IMR-90 (cell line): ENCODE measurements at regions not wholly inside any gene's neighbourhood (a gene's known extent, or its start where the extent isn't known, plus 50 kb on each side); places are given as distances from the start of the nearest gene placed in this dataset.

Experiments used
- BHLHE40 ChIP-seq: fragments of 150-350 bp; IDR thresholded peaks from 2 replicates; pipeline ENCODE4 v1.6.1; 2016; ENCODE audit warnings: mild to moderate bottlenecking, low read depth, low read length
- CEBPB ChIP-seq: IDR thresholded peaks from 2 replicates; pipeline ENCODE4 v1.6.1; 2012; ENCODE audit warnings: low read depth, low read length, improper control_type of control experiment
- FOS ChIP-seq: fragments of 150-350 bp; IDR thresholded peaks from 2 replicates; pipeline ENCODE4 v1.6.1; 2016; ENCODE audit warnings: low read depth, low read length
- MAFK ChIP-seq: IDR thresholded peaks from 2 replicates; pipeline ENCODE4 v1.6.1; 2012; ENCODE audit warnings: low read depth, low read length, improper control_type of control experiment
- MAZ ChIP-seq: IDR thresholded peaks from 2 replicates; pipeline ENCODE4 v1.6.1; 2012; ENCODE audit warnings: low read depth, mild to moderate bottlenecking, low read length, improper control_type of control experiment, moderate library complexity, borderline replicate concordance
- POLR2A ChIP-seq: IDR thresholded peaks from 2 replicates; pipeline ENCODE4 v1.6.1; 2012; ENCODE audit warnings: mild to moderate bottlenecking, low read depth, low read length
- RCOR1 ChIP-seq: IDR thresholded peaks from 2 replicates; pipeline ENCODE4 v1.6.1; 2012; ENCODE audit warnings: mild to moderate bottlenecking, low read length, improper control_type of control experiment; ENCODE audit not compliant: insufficient replicate concordance
- RFX5 ChIP-seq: IDR thresholded peaks from 2 replicates; pipeline ENCODE4 v1.8.0; 2012; ENCODE audit warnings: low read depth, mild to moderate bottlenecking, low read length, moderate library complexity
- USF2 ChIP-seq: fragments of 150-350 bp; IDR thresholded peaks from 2 replicates; pipeline ENCODE4 v1.6.1; 2017; ENCODE audit warnings: mild to moderate bottlenecking, antibody characterized with exemption, low read length, low read depth
- TF ChIP-seq, protein P1 (sequence below): conservative IDR thresholded peaks from 2 replicates; pipeline ENCODE4 v1.5.1; 2012; ENCODE audit warnings: mild to moderate bottlenecking, low read depth, low read length, improper control_type of control experiment

DNA sequence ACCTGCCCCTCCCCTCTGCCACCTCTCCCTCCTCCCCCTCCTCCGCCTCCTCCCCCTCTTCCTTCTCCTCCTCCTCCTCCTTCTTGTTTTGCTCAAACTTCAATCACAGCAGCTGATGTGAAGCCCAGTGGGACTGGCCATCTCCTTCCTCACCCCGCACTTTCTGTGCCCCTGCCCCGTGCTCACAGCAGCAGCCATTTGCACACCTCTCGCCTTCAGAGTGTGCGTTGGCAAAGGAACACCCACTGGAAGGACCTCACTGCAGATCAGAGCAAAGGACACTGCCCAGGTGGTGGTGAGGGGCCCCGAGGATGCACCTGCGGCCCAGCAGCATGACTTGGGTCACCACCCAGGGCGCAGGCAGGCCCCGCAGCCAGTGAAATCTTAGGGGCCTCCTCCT is 98.8 kb downstream of the SOX1 start:
- TF ChIP-seq USF2 (no peak), RFX5 (no peak), MAFK (no peak), BHLHE40 (no peak), CEBPB (no peak), RCOR1 (no peak), POLR2A (no peak), FOS (no peak), MAZ (no peak)
- TF ChIP-seq, protein P1, sequence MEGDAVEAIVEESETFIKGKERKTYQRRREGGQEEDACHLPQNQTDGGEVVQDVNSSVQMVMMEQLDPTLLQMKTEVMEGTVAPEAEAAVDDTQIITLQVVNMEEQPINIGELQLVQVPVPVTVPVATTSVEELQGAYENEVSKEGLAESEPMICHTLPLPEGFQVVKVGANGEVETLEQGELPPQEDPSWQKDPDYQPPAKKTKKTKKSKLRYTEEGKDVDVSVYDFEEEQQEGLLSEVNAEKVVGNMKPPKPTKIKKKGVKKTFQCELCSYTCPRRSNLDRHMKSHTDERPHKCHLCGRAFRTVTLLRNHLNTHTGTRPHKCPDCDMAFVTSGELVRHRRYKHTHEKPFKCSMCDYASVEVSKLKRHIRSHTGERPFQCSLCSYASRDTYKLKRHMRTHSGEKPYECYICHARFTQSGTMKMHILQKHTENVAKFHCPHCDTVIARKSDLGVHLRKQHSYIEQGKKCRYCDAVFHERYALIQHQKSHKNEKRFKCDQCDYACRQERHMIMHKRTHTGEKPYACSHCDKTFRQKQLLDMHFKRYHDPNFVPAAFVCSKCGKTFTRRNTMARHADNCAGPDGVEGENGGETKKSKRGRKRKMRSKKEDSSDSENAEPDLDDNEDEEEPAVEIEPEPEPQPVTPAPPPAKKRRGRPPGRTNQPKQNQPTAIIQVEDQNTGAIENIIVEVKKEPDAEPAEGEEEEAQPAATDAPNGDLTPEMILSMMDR: no peak
